Parathyroid adenoma (tissue), 2 donors: ENCODE measurements at regions not wholly inside any gene's neighbourhood (a gene's known extent, or its start where the extent isn't known, plus 50 kb on each side); places are given as distances from the start of the nearest gene placed in this dataset.

Experiments
- H2AFZ ChIP-seq: fragments of 300-600 bp; sonication (generic); one replicate; pipeline ENCODE4 v1.7.0; 2017; ENCODE audit warnings: antibody characterized with exemption, mild to moderate bottlenecking
- H3K27ac ChIP-seq: fragments of 300-600 bp; sonication (generic); one replicate; pipeline ENCODE4 v1.7.0; 2017
- H3K27me3 ChIP-seq: fragments of 300-600 bp; sonication (generic); one replicate; pipeline ENCODE4 v1.7.0; 2017; ENCODE audit warnings: low read length; ENCODE audit not compliant: control insufficient read depth, insufficient read depth
- H3K36me3 ChIP-seq: fragments of 300-600 bp; sonication (generic); one replicate; pipeline ENCODE4 v1.7.0; 2017; ENCODE audit warnings: low read length; ENCODE audit not compliant: control insufficient read depth, insufficient read depth
- H3K4me1 ChIP-seq: fragments of 300-600 bp; sonication (generic); one replicate; pipeline ENCODE4 v1.7.0; 2017; ENCODE audit warnings: control low read depth
- H3K4me2 ChIP-seq: fragments of 300-600 bp; sonication (generic); one replicate; pipeline ENCODE4 v1.7.0; 2017; ENCODE audit warnings: low read length
- H3K4me3 ChIP-seq: fragments of 300-600 bp; sonication (generic); one replicate; pipeline ENCODE4 v1.7.0; 2017; ENCODE audit warnings: low read depth, low read length
- H3K79me2 ChIP-seq: fragments of 300-600 bp; sonication (generic); one replicate; pipeline ENCODE4 v1.7.0; 2017; ENCODE audit warnings: control low read depth
- H3K9ac ChIP-seq: fragments of 300-600 bp; sonication (generic); one replicate; pipeline ENCODE4 v1.7.0; 2017; ENCODE audit warnings: mild to moderate bottlenecking
- H3K9me3 ChIP-seq: fragments of 300-600 bp; sonication (generic); one replicate; pipeline ENCODE4 v1.7.0; 2017; ENCODE audit warnings: low read length; ENCODE audit not compliant: control insufficient read depth
- CTCF ChIP-seq: fragments of 300-600 bp; sonication (generic); IDR thresholded peaks from one replicate; pipeline ENCODE4 v1.7.0; 2017; ENCODE audit warnings: antibody characterized with exemption, mild to moderate bottlenecking
- donor health status: primary hyperparathyroidism.

- no peaks in the 10 kb centered on the region for H3K9me3 ChIP-seq
- no peaks in the 10 kb centered on the region for H3K79me2 ChIP-seq
- H3K9ac ChIP-seq, result no peak overlapping the region
- no peaks in the 10 kb centered on the region for H3K27me3 ChIP-seq
- no peak overlapping the region for H3K27ac ChIP-seq
- H2AFZ ChIP-seq, result no peak overlapping the region
- TF ChIP-seq CTCF, result no peak
- no peak overlapping the region for H3K4me3 ChIP-seq
- H3K36me3 ChIP-seq, result no peaks in the 10 kb centered on the region
- H3K4me2 ChIP-seq, result no peak overlapping the region
- no peaks in the 10 kb centered on the region for H3K4me1 ChIP-seq
These were observed 298.4 kb downstream of the SMOC2 start for GRCh38 chr6:168739381-168739780.

- H3K4me2 ChIP-seq, result no peak overlapping the region
- no peak for TF ChIP-seq CTCF
- no peaks in the 10 kb centered on the region for H3K79me2 ChIP-seq
- no peak overlapping the region for H3K27ac ChIP-seq
- no peaks in the 10 kb centered on the region for H3K36me3 ChIP-seq
- H3K4me1 ChIP-seq, result no peaks in the 10 kb centered on the region
- H3K4me3 ChIP-seq, result no peak overlapping the region
- H3K9me3 ChIP-seq, result no peaks in the 10 kb centered on the region
- no peak overlapping the region for H3K9ac ChIP-seq
- no peaks in the 10 kb centered on the region for H3K27me3 ChIP-seq
- no peak overlapping the region for H2AFZ ChIP-seq
These were observed 296.5 kb downstream of the SMOC2 start for GRCh38 chr6:168737481-168737880.

- Histone ChIP-seq H3K79me2 (no peaks in the 10 kb centered on the region), H3K27me3 (no peaks in the 10 kb centered on the region), H3K9me3 (no peaks in the 10 kb centered on the region), H3K27ac (no peak overlapping the region), H3K4me1 (no peaks in the 10 kb centered on the region), H2AFZ (no peak overlapping the region), H3K4me3 (no peak overlapping the region), H3K9ac (no peak overlapping the region), H3K4me2 (no peak overlapping the region), H3K36me3 (no peaks in the 10 kb centered on the region)
- TF ChIP-seq CTCF, result no peak
These were observed 296.0 kb downstream of the SMOC2 start for GRCh38 chr6:168737014-168737413.

GRCh38 chr6:168736039-168736438 lies 295.1 kb downstream of the SMOC2 start:
- Histone ChIP-seq H3K4me1 (no peaks in the 10 kb centered on the region), H3K4me2 (no peak overlapping the region), H3K36me3 (no peaks in the 10 kb centered on the region), H3K9ac (no peak overlapping the region), H2AFZ (no peak overlapping the region), H3K27ac (no peak overlapping the region), H3K27me3 (no peaks in the 10 kb centered on the region), H3K9me3 (no peaks in the 10 kb centered on the region), H3K79me2 (no peaks in the 10 kb centered on the region), H3K4me3 (no peak overlapping the region)
- TF ChIP-seq CTCF, result no peak

- H2AFZ ChIP-seq, result no peak overlapping the region
- H3K4me3 ChIP-seq, result no peak overlapping the region
- no peaks in the 10 kb centered on the region for H3K79me2 ChIP-seq
- no peaks in the 10 kb centered on the region for H3K9me3 ChIP-seq
- no peak for TF ChIP-seq CTCF
- H3K4me1 ChIP-seq, result no peaks in the 10 kb centered on the region
- H3K4me2 ChIP-seq, result no peak overlapping the region
- no peak overlapping the region for H3K9ac ChIP-seq
- no peaks in the 10 kb centered on the region for H3K27me3 ChIP-seq
- H3K27ac ChIP-seq, result no peak overlapping the region
- no peaks in the 10 kb centered on the region for H3K36me3 ChIP-seq
These were observed 294.4 kb downstream of the SMOC2 start for GRCh38 chr6:168735268-168735949.
